DND-41 (cell line): ENCODE measurements at regions not wholly inside any gene's neighbourhood (a gene's known extent, or its start where the extent isn't known, plus 50 kb on each side); places are given as distances from the start of the nearest gene placed in this dataset.

Experiments used
- EZH2 ChIP-seq: IDR thresholded peaks from 3 replicates; pipeline ENCODE4 v1.6.1; 2012; ENCODE audit warnings: borderline replicate concordance, low read depth, mild to moderate bottlenecking, moderate library complexity, low read length, inconsistent platforms; ENCODE audit not compliant: severe bottlenecking
- TF ChIP-seq, protein P1 (sequence below): IDR thresholded peaks from 2 replicates; pipeline ENCODE4 v1.5.1; 2012; ENCODE audit warnings: borderline replicate concordance, low read length, moderate library complexity, mild to moderate bottlenecking; ENCODE audit not compliant: poor library complexity, severe bottlenecking; ENCODE audit errors: extremely low read depth

GRCh38 chr2:122063716-122064115, 308.3 kb downstream of the TSN start:
- TF ChIP-seq, protein P1, sequence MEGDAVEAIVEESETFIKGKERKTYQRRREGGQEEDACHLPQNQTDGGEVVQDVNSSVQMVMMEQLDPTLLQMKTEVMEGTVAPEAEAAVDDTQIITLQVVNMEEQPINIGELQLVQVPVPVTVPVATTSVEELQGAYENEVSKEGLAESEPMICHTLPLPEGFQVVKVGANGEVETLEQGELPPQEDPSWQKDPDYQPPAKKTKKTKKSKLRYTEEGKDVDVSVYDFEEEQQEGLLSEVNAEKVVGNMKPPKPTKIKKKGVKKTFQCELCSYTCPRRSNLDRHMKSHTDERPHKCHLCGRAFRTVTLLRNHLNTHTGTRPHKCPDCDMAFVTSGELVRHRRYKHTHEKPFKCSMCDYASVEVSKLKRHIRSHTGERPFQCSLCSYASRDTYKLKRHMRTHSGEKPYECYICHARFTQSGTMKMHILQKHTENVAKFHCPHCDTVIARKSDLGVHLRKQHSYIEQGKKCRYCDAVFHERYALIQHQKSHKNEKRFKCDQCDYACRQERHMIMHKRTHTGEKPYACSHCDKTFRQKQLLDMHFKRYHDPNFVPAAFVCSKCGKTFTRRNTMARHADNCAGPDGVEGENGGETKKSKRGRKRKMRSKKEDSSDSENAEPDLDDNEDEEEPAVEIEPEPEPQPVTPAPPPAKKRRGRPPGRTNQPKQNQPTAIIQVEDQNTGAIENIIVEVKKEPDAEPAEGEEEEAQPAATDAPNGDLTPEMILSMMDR = no peak
- TF ChIP-seq EZH2 = no peak
